Effector CD4-positive, alpha-beta T cell (primary cell): ENCODE measurements at regions not wholly inside any gene's neighbourhood (a gene's known extent, or its start where the extent isn't known, plus 50 kb on each side); places are given as distances from the start of the nearest gene placed in this dataset.

ENCODE experiments used
- DNase-seq: peaks from one replicate; pipeline ENCODE4 v3.0.0-alpha.2; 2020

- DNase-seq: no peak
These were observed 117.3 kb downstream of the BEGAIN start for GRCh38 chr14:100469632-100470522.

GRCh38 chr14:100470523-100470897, 116.7 kb downstream of the BEGAIN start:
- DNase-seq: no peak

- DNase-seq: no peak
These were observed 115.7 kb downstream of the BEGAIN start for GRCh38 chr14:100471441-100472093.

GRCh38 chr14:100472094-100472455, 115.1 kb downstream of the BEGAIN start:
- DNase-seq: no peak

- DNase-seq: no peak
These were observed 114.7 kb downstream of the BEGAIN start for GRCh38 chr14:100472491-100472890.

GRCh38 chr14:100473249-100473648, 114.0 kb downstream of the BEGAIN start:
- DNase-seq: no peak

GRCh38 chr14:100474196-100474595, 113.0 kb downstream of the BEGAIN start:
- no peak for DNase-seq

GRCh38 chr14:100475268-100475667, 111.9 kb downstream of the BEGAIN start:
- no peak for DNase-seq

GRCh38 chr14:100476012-100476822, 111.0 kb downstream of the BEGAIN start:
- DNase-seq: no peak

GRCh38 chr14:100484531-100485267, 102.5 kb downstream of the BEGAIN start:
- no peak for DNase-seq

- DNase-seq: peak; percentile 36
These were observed 101.0 kb downstream of the BEGAIN start for GRCh38 chr14:100486025-100486828.
